Heart left ventricle (tissue), 16 donors: ENCODE measurements at regions not wholly inside any gene's neighbourhood (a gene's known extent, or its start where the extent isn't known, plus 50 kb on each side); places are given as distances from the start of the nearest gene placed in this dataset.

Experiments used
- ATAC-seq, 4 donors: fragments of 200-7000 bp; cut with Tn5 transposase; one replicate each; pipeline ENCODE4 v1.9.1; 2020 to 2022; ENCODE audit warnings: moderate library complexity in 4 of 4, mild to moderate bottlenecking in 3 of 4, moderate number of reproducible peaks in 1 of 4
- DNase-seq, 5 donors: peaks; one replicate each; pipeline ENCODE4 v3.0.0-alpha.2; 2020
- H3K27ac ChIP-seq, 12 donors: fragments of 200-600 bp; sonication (generic) in 4 of 12; one replicate each; pipeline versions ENCODE4 v1.5.0 to v1.8.0; 2016 to 2022; ENCODE audit warnings: mild to moderate bottlenecking in 2 of 12
- H3K27me3 ChIP-seq, 9 donors: fragments of 200-600 bp; sonication (generic) in 2 of 9; one replicate each; pipeline versions ENCODE4 v1.5.1 to v1.8.0; 2016 to 2022; ENCODE audit warnings: mild to moderate bottlenecking in 3 of 9
- H3K36me3 ChIP-seq, 9 donors: fragments of 200-600 bp; sonication (generic) in 2 of 9; one replicate each; pipeline versions ENCODE4 v1.5.0 to v1.8.0; 2018 to 2022; ENCODE audit warnings: mild to moderate bottlenecking in 2 of 9
- H3K4me1 ChIP-seq, 12 donors: fragments of 200-600 bp; sonication (generic) in 4 of 12; one replicate each; pipeline versions ENCODE4 v1.5.0 to v1.8.0; 2016 to 2022; ENCODE audit warnings: mild to moderate bottlenecking in 3 of 12
- H3K4me3 ChIP-seq, 12 donors: fragments of 200-600 bp; sonication (generic) in 4 of 12; one replicate each; pipeline versions ENCODE4 v1.5.0 to v1.8.0; 2017 to 2022; ENCODE audit warnings: mild to moderate bottlenecking in 9 of 12, moderate library complexity in 4 of 12
- H3K9me3 ChIP-seq, 12 donors: fragments of 200-600 bp; sonication (generic) in 4 of 12; one replicate each; pipeline versions ENCODE4 v1.5.0 to v1.8.0; 2016 to 2022; ENCODE audit warnings: mild to moderate bottlenecking in 1 of 12
- CTCF ChIP-seq, 12 donors: fragments of 200-600 bp; sonication (generic) in 4 of 12; IDR thresholded peaks; one replicate each; pipeline versions ENCODE4 v1.5.0 to v1.8.0; 2018 to 2022; ENCODE audit warnings: antibody characterized with exemption in 12 of 12, mild to moderate bottlenecking in 5 of 12
- POLR2A ChIP-seq, 2 donors: fragments of 450-650 bp; IDR thresholded peaks; one replicate each; pipeline ENCODE4 v1.6.1; 2017; ENCODE audit warnings: antibody characterized with exemption in 2 of 2, mild to moderate bottlenecking in 2 of 2, moderate library complexity in 2 of 2
- WGBS, 4 donors: extraction: QIAGEN DNeasy Blood & Tissue Kit in 2 of 4; methylation state at CpG; one replicate each; pipeline versions ENCODE4 v1.1.5 to v1.1.7; 2013 to 2018; 5-methylcytosine and 5-hydroxymethylcytosine counted together
- intact Hi-C, 10 donors: fragments of 100-400 bp; cut with DNase I; formaldehyde crosslinking; loops; one replicate each; pipeline versions ENCODE4 v1.11.1 to v1.14.2; 2022
- donor health status: ischemic (EF 13 %, LVEDD 7.1; RV severe dilation, severe dysfunction).
- donor health status: healthy with polysubstance abuse.
- donor health status: DM: no; HTN: yes; CAD: no.
- donor health status: DM: no; HTN: no; CAD: no.
- donor health status: ischemic (EF 25% LVEDD 6.9; RV normal size, moderate dysfunction).
- donor health status: ischemic (EF 25% LVEDD 5.7; RV mildly dilated, moderate dysfunction).
- donor health status: healthy.
- donor health status: DM: yes; HTN: yes; CAD: no.
- donor health status: ischemic (EF 35%, LVEDD 5.7; RV mildly dilated, moderate dysfunction).
- donor health status: nonischemic (EF 11% LVEDD 7.7; RV severe dilation, severe dysfunction).
- donor health status: DM: yes; HTN: yes; CAD: no.
- donor health status: PGD.
- donor health status: ischemic (EF 29% LVEDD 5.4; RV normal size, mild dysfunction).
- donor health status: nonischemic (EF 23%, LVEDD 6.1; RV moderate dilation, normal function).

- no peaks in the 10 kb centered on the region for H3K9me3 ChIP-seq
- TF ChIP-seq POLR2A (IDR thresholded peaks at IDR 0.05) (no peak), CTCF (IDR thresholded peaks at IDR 0.05) (no peak)
- DNase-seq, result no peak
- H3K4me3 ChIP-seq, result no peak overlapping the region
- H3K27me3 ChIP-seq, result no peaks in the 10 kb centered on the region
- no peaks in the 10 kb centered on the region for H3K36me3 ChIP-seq
- no peaks in the 10 kb centered on the region for H3K4me1 ChIP-seq
- intact Hi-C loops, result no loop called here
- WGBS, 4 donors, result 81 to 87% (median 86%) methylated on average over 5 of the region's 5 CpGs
- no peak for ATAC-seq
- H3K27ac ChIP-seq, result no peak overlapping the region
Observed at GRCh38 chr10:78600121-78600665, 468.6 kb upstream of the ZMIZ1 start.

- intact Hi-C loops, result no loop called here
- ATAC-seq (no peak), DNase-seq (no peak)
- 83 to 89% (median 88%) methylated on average over 3 of the region's 3 CpGs for WGBS, 4 donors
- TF ChIP-seq CTCF (IDR thresholded peaks at IDR 0.05) (no peak), POLR2A (IDR thresholded peaks at IDR 0.05) (no peak)
- no peak overlapping the region for H3K27ac ChIP-seq
- H3K27me3 ChIP-seq, result no peaks in the 10 kb centered on the region
- no peaks in the 10 kb centered on the region for H3K9me3 ChIP-seq
- no peak overlapping the region for H3K4me3 ChIP-seq
- H3K36me3 ChIP-seq, result no peaks in the 10 kb centered on the region
- no peaks in the 10 kb centered on the region for H3K4me1 ChIP-seq
Observed at GRCh38 chr10:78600740-78601139, 468.0 kb upstream of the ZMIZ1 start.

GRCh38 chr10:78602201-78602932, 466.4 kb upstream of the ZMIZ1 start:
- H3K27me3 ChIP-seq, result no peaks in the 10 kb centered on the region
- 90 to 93% (median 92%) methylated on average over 12 of the region's 12 CpGs for WGBS, 4 donors
- H3K27ac ChIP-seq, result no peak overlapping the region
- no peaks in the 10 kb centered on the region for H3K9me3 ChIP-seq
- intact Hi-C loops, result no loop called here
- H3K4me3 ChIP-seq, result no peak overlapping the region
- no peak for ATAC-seq
- TF ChIP-seq POLR2A (IDR thresholded peaks at IDR 0.05), result no peak
- no peak for TF ChIP-seq CTCF (IDR thresholded peaks at IDR 0.05)
- no peak for DNase-seq
- H3K36me3 ChIP-seq, result no peaks in the 10 kb centered on the region
- no peaks in the 10 kb centered on the region for H3K4me1 ChIP-seq

- intact Hi-C loops, result no loop called here
- WGBS, 4 donors, result 84 to 95% (median 88%) methylated on average over 9 of the region's 9 CpGs
- H3K27me3 ChIP-seq, result no peaks in the 10 kb centered on the region
- peaks cover 0 to 14% (median under 1%) of the 10 kb centered on the region in 12 donors for H3K9me3 ChIP-seq
- DNase-seq, result no peak
- H3K27ac ChIP-seq, result no peak overlapping the region
- TF ChIP-seq CTCF (IDR thresholded peaks at IDR 0.05), result no peak
- TF ChIP-seq POLR2A (IDR thresholded peaks at IDR 0.05), result no peak
- no peak for ATAC-seq
- no peaks in the 10 kb centered on the region for H3K4me1 ChIP-seq
- H3K4me3 ChIP-seq, result no peak overlapping the region
- H3K36me3 ChIP-seq, result no peaks in the 10 kb centered on the region
Observed at GRCh38 chr10:78604286-78604685, 464.5 kb upstream of the ZMIZ1 start.
